ENCODE measurements at regions not wholly inside any gene's neighbourhood (a gene's known extent, or its start where the extent isn't known, plus 50 kb on each side); places are given as distances from the start of the nearest gene placed in this dataset.

DNA sequence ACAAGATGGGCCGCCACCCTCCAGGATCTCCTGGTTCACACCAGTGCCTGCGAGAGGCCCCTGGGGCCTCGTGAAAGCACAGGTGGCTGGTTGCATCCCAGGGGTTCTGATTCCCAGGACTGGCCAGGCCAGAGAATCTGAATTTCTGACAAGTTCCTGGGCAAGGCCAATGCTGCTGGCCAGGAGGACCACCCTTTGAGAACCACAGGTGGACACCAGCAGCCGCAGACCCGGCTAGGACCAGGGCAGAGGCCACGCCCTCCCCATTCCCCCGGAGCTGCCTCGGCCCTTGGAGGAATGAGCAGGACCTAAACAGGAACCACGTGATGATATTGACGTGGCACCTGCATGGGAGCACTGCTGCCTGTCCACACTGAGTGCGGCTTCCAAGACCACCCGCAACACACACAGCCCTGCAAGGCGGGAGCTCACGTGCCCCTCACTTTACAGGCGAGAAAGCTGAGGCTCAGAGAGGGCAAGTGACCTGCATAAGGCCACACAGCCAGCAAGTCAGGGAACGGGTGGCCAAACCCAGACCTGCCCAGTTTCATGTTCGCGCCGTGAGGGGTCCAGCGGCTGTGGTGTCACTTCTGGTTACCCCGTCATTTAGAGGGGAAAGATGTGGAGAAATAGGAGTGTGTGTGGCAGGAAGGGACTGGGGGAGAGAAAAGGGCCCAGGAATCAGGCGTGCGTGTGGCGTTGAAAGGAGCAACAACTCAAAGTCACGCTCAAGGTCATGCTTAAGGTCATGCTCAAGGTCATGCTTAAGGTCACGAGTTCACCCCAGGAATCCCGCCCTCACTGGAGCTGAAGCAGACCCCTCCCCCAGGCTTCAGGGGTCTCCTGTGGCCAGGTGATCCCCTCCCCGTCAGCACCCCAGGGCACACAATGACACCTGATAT is 105.9 kb upstream of the IER5L start:
- DNase-seq (ENCODE audit: low spot score in 2 of 2) (no peak), ATAC-seq (no peak)
- Mint-ChIP-seq H3K36me3 (no peaks in the 10 kb centered on the region), H3K4me1 (no peaks in the 10 kb centered on the region), H3K4me3 (no peak overlapping the region), H3K9me3 (no peaks in the 10 kb centered on the region), H3K27ac (no peak overlapping the region)

DNA sequence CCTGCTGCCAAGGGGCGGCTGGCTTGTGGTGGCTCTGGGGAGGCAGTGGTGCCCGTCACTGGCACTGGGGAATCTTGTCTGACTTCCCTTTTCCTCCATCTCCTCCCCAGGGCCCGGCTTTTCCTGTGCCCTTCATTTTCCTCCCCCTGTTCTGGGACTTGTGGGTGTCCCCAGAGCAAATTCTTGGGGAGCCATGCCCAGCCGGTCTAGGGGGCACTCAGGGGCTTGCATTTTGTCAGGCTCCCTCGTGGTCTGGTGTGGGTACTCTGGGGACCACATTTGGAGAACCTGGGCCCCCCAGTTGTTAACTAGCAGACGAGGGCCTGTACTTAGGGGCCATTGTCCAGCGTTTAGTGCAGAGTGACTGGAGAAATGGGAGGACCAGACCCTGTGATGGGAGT is 105.2 kb upstream of the IER5L start:
- ATAC-seq (no peak), DNase-seq (ENCODE audit: low spot score in 2 of 2) (no peak)
- no peak overlapping the region for H3K4me3 Mint-ChIP-seq
- H3K9me3 Mint-ChIP-seq, result no peaks in the 10 kb centered on the region
- no peaks in the 10 kb centered on the region for H3K4me1 Mint-ChIP-seq
- no peak overlapping the region for H3K27ac Mint-ChIP-seq
- H3K36me3 Mint-ChIP-seq, result no peaks in the 10 kb centered on the region

DNA sequence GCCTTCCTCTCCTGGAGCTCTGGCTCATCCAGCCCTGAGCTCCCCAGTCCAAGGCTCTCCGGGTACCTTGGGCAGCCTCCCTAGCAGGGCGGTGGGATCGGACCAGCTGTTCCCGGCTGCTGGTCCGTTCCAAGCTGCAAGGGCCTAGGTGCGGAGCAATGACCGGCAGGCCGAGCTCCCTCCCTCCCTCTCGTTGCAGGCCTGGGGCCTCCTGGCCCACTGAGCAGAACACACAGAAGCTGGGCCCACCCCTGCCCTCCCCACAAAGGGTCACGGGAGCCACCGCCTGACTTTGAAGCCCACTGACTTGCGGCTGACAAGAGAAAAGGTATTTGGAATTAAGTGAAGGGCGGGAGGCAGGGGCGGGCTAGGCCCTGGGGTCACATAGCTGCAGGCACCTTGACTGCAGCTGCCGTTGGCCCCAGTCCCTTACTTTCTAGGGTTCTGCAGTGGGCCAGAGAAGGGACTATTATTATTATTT is 104.7 kb upstream of the IER5L start:
- Mint-ChIP-seq H3K27ac (no peak overlapping the region), H3K9me3 (no peaks in the 10 kb centered on the region), H3K36me3 (no peaks in the 10 kb centered on the region), H3K4me1 (no peaks in the 10 kb centered on the region), H3K4me3 (no peak overlapping the region)
- ATAC-seq (no peak), DNase-seq (ENCODE audit: low spot score in 2 of 2) (no peak)

DNA sequence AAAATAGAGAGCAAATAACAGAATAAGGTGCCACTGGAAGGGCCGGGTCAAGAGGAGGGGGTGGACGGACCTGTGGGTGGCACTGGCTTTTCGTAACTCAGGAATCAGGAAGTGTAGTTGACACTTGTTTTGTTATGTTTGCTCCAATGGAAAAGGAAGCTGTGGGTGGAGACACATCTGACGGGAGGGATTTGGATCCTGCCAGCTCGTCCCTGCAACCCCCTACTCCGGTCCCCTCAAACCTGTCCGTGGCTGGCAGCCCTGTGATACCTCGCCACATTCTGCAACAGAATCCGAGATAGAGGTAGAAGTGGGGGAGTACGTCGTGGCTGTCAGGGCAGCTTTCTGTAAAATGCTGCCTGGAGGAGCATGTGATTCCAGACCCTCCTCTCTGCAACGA is 104.2 kb upstream of the IER5L start:
- Mint-ChIP-seq H3K4me1 (peaks cover under 1% of the 10 kb centered on the region), H3K27ac (no peak overlapping the region), H3K9me3 (no peaks in the 10 kb centered on the region), H3K36me3 (no peaks in the 10 kb centered on the region), H3K4me3 (no peak overlapping the region)
- no peak for DNase-seq (ENCODE audit: low spot score in 2 of 2)
- ATAC-seq, result no peak

DNA sequence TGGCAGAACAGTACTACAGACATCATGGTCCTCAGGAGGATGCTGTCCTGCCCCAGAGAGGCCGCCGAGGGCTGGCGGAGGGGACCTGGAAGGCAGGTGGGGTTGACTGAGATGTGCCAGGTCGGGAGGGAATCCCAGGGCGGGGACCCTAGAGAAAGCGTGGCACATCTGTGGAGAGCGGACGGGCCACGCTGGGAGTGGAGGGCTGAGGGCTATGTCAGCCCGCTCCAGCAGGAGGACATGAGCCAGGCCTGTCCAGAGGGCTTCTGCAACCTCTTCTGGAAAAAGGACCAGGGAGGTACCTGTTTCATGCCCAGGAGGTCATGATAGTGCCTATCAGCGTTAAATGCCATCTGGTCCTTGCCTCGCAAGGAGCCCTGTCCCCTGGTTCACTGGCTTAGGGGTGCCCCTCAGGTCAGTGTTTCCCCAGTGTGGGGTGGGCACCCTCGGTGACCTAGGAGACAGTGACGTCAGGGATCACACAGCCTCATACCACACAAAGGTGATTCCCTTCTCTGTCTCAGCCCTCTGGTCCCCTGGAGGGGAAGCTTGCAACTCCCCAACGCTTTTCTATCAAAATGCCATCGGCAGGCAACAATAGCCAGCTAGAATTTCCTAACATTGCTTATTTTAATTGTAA is 103.6 kb upstream of the IER5L start:
- ATAC-seq, result no peak
- Mint-ChIP-seq H3K4me1 (peaks cover 7% of the 10 kb centered on the region), H3K4me3 (no peak overlapping the region), H3K9me3 (no peaks in the 10 kb centered on the region), H3K27ac (no peak overlapping the region), H3K36me3 (no peaks in the 10 kb centered on the region)
- DNase-seq (ENCODE audit: low spot score in 2 of 2), result no peak

DNA sequence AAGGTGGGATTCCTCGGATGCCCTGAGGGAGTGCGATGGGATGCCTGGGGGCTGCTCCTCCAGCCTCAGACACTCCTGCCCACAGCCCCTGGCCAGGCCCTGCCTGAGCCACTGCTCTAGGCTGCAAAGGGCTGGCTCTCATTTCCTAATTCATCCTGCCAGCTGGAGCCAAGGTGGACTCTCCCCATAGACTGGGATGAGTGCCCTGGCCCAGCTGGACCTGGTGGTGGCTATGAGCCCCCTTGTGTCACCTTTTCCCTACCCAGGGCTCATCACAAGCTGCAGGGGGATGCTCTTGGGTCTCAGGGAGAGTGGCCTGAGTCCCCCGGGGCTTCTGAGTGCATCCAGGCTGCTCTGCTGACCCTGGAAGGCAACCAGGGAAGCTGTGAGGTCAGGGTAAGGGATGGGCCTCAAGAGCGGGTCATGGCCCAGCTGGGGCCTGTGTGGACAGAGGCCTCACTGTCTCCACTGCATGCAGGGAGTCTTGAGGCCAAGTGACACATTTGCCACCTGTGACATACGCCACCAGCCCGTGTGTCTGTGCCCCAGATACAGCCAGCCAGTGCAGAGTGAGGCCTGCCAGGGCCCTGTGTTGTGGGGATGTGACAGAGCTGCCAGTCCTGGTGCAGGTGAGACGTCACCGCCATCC is 102.7 kb upstream of the IER5L start:
- DNase-seq (ENCODE audit: low spot score in 2 of 2) (no peak), ATAC-seq (peak; percentile 28)
- no peaks in the 10 kb centered on the region for H3K9me3 Mint-ChIP-seq
- H3K36me3 Mint-ChIP-seq, result no peaks in the 10 kb centered on the region
- H3K4me3 Mint-ChIP-seq, result no peak overlapping the region
- peaks cover 12% of the 10 kb centered on the region for H3K4me1 Mint-ChIP-seq
- H3K27ac Mint-ChIP-seq, result no peak overlapping the region

DNA sequence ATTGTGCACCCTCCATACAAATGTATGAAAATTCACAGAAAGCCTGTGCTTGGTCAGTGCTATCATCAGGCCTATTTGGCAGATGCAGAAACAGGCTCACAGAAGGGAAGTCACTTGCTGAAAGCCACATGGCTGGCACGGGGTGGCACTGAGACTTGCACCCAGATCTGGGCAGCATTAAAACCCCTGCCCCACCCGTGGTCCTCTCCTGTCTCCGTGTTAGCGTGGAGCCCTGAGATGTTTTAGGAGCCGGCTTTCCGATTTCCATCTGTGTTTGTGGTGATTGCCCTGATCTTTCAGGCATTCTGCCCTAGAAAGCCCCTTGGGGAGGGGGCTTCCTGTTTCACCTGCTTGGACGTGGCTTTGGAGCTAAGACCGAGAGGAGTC is 102.2 kb upstream of the IER5L start:
- H3K9me3 Mint-ChIP-seq, result no peaks in the 10 kb centered on the region
- no peak overlapping the region for H3K4me3 Mint-ChIP-seq
- no peaks in the 10 kb centered on the region for H3K36me3 Mint-ChIP-seq
- ATAC-seq, result no peak
- no peak for DNase-seq (ENCODE audit: low spot score in 2 of 2)
- no peak overlapping the region for H3K27ac Mint-ChIP-seq
- H3K4me1 Mint-ChIP-seq, result peaks cover 12% of the 10 kb centered on the region

DNA sequence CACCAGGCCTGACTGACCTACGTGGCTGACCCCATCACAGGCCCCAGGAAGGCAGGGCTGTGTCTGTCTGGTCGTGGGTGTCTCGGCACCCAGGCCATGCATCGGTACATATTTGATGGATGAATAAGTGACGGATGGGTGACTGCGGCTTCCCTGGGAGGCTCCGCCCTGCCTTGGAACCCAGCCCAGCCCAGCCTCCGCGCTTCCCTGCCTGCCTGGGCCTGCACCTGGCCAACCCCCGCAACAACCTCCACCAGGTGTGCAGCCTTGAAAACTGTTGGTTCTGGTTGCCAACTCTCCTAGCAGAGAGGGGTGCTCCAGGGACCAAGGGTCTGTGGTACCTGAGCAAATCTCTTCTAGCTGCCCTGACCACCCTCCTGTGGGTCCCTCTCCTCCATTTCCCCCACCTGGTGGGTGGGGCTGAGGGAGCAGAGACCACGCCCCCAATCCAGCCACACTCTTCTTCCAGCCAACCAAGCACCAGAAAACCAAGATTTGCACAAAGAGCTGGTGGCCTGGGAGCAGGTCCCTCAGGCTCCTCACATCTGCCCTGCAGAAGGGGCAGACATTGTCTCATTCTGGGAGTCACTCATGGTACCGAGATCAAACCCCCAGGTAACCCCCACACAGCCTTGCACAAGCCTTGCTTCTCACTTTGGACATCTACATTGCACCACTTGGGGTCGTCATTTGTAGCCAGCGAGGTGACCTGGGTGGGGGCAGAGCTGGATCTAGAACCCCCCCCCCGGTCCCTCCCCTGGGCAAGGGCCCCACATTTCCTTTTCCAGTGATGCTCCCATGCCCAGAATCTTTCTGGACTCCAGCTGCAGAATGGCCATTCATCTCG is 100.6 kb upstream of the IER5L start:
- Mint-ChIP-seq H3K9me3 (no peaks in the 10 kb centered on the region), H3K4me3 (no peak overlapping the region), H3K4me1 (peaks cover 12% of the 10 kb centered on the region), H3K36me3 (no peaks in the 10 kb centered on the region), H3K27ac (no peak overlapping the region)
- DNase-seq (ENCODE audit: low spot score in 2 of 2), result no peak
- no peak for ATAC-seq

DNA sequence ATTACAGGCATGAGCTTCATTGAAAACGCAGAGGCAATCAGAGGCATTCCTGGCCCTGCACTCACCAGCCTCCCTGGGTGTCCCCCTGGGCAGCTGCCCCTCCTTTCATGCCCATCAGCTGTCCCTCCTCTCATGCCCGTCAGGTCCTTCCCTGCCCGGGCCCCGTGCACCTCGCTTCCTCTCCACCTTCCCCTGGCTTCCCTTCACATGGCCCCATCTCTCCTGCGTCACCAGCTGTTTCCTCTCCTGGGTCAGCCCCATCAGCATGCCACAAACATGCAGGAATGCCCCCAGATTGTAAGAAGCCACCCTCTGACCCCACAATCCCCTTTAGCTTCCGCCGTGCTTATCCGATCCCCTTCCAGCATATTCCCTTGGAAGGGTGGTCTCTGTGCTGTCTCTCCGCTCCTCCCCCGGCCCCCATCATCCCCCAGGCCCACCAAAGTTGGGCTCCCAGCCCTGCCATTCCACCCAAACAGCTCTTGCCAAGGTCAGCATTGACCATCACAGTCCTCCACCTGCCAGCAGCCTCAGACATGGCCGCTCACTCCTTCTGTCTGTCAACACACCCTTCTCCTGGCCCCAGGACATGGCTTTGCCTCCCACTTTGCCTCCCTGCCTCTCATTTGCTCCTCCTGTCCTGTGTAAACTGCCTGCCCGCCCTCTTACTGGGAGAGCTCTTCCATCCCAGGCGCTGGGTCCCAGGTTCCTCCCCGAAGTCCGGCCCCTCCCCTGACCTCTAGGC is 98.6 kb upstream of the IER5L start:
- Mint-ChIP-seq H3K36me3 (no peaks in the 10 kb centered on the region), H3K4me3 (no peak overlapping the region), H3K27ac (peak overlapping the region; percentile 71), H3K4me1 (peaks cover 26% of the 10 kb centered on the region), H3K9me3 (no peaks in the 10 kb centered on the region)
- ATAC-seq (no peak), DNase-seq (ENCODE audit: low spot score in 2 of 2) (no peak)

DNA sequence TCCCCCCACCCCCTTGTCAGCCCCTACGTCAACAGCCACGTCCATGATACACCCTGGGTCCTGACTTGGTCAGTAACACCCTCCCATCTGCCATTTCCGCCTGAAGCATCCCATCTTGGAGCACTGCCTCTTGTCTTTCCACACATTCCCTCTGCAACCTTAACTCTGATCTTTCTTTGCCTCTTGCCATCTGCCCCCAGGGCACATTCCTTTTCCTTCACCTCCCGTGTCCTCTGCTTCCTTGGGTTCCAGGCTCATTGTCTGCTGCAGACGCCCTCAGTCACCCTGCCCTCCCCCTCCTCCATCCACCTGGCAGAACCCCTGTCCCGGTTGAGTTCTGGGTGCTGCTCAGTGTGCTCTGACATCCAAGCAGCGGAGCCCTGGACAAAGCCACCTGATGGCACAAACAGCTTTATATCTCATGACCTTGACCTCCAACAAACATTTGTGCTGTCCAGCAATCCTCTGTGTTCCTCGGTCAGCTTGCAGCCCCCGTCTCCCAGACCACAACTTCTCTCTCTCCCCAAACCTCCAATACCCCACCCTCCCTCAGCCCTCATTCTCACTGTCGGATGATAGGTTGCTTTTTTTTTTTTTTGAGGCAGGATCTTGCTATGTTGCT is 97.7 kb upstream of the IER5L start:
- no peaks in the 10 kb centered on the region for H3K9me3 Mint-ChIP-seq
- no peak overlapping the region for H3K4me3 Mint-ChIP-seq
- no peak for DNase-seq (ENCODE audit: low spot score in 2 of 2)
- H3K27ac Mint-ChIP-seq, result peak overlapping the region; percentile 71
- peaks cover 35% of the 10 kb centered on the region for H3K4me1 Mint-ChIP-seq
- H3K36me3 Mint-ChIP-seq, result no peaks in the 10 kb centered on the region
- ATAC-seq, result no peak

DNA sequence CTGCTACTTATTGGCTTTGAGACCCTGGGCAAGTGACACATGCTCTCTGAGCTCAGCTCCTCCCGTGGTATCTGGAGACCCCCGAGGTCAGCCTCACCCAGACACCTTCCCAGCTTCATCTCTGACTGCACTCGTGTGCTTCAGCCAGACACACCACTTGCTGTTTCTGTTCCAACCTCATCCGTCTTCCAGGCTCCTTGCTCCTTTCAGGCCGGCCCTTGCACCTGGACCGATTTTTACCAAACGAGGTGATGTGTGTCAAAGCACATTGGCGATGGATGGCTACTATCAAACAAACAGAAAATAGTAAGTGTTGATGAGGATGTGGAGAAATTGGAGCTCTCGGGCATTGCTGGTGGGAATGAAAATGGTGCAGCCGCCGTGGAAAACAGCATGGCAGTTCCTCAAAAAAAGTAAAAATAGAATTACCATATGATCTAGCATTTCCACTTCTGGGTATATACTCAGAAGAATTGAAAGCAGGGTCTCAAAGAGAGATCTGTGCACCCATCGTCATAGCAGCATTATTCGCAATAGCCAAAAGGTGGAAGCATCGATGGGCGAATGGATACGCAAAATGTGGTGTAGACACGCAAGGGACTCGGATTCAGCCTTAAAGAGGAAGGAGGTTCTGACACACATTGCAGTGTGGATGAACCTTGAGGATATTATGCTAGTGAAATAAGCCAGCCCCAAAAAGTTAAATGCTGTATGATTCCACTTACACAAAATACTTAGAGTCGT is 96.1 kb upstream of the IER5L start:
- no peaks in the 10 kb centered on the region for H3K36me3 Mint-ChIP-seq

DNA sequence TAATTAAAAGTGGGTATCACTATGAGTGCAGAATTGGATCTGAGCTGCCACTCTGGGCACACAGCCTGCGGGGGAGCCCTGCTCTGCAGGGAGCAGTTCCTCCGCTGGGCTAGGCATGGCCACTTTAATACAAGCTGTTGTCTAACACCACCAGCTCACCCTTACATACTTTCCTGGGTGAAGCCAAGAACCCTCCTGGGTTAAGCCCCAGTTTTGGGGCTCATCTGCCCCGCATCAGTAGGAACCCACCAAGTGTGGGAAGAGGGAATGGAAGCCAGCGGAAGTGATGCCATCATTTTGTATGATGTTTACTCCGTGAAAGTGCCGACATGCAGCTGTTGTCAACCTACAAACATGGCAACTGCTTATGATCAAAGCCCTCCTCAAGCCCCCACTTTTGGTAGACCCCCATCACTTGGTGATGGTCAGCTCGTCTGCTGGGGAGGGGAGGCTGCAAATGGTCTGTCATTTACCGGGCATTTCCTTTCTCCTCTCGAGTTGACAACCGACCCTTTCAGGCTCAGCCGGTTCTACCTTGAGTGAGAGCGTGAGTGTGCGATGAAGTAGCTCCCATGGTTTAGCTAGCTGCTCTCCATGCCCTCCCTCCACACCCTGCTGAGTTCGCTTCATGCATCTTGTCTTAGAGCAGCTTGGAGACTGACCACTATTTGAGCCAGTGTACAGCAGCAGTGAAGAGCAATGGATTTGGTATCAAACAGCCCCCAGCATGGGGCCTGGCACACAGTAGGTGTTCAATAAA is 95.3 kb upstream of the IER5L start:
- peaks cover 43% of the 10 kb centered on the region for H3K4me1 Mint-ChIP-seq
- DNase-seq (ENCODE audit: low spot score in 2 of 2) (no peak), ATAC-seq (no peak)
- no peaks in the 10 kb centered on the region for H3K36me3 Mint-ChIP-seq
- H3K9me3 Mint-ChIP-seq, result no peaks in the 10 kb centered on the region
- H3K27ac Mint-ChIP-seq, result peak overlapping the region; percentile 12
- no peak overlapping the region for H3K4me3 Mint-ChIP-seq

More for the DNA sequence above, 96.1 kb upstream of the IER5L start:
- no peak for ATAC-seq
- H3K4me1 Mint-ChIP-seq, result peaks cover 43% of the 10 kb centered on the region
- no peak overlapping the region for H3K27ac Mint-ChIP-seq
- no peaks in the 10 kb centered on the region for H3K9me3 Mint-ChIP-seq
- DNase-seq (ENCODE audit: low spot score in 2 of 2), result no peak
- no peak overlapping the region for H3K4me3 Mint-ChIP-seq

Data from stimulated activated effector memory CD8-positive, alpha-beta T cell treated with anti-CD3 and anti-CD28 coated beads, Interleukin-12 subunit alpha, Interleukin-12 subunit beta, amount 100 ng/mL, for 72 hours (primary cell).